Spinal cord (tissue), 9 donors: ENCODE measurements at regions not wholly inside any gene's neighbourhood (a gene's known extent, or its start where the extent isn't known, plus 50 kb on each side); places are given as distances from the start of the nearest gene placed in this dataset.

Experiments
- DNase-seq, 6 donors: peaks; one replicate each; pipeline versions ENCODE4 v3.0.0 to v3.0.0-alpha.2; 2013 to 2015; ENCODE audit warnings: low spot score in 6 of 6, low read depth in 4 of 6
- H3K27ac ChIP-seq: one replicate; pipeline ENCODE4 v1.5.1; 2013; ENCODE audit warnings: low read depth, low read length, control low read depth
- H3K27me3 ChIP-seq: one replicate; pipeline ENCODE4 v1.6.1; 2013; ENCODE audit warnings: low read length; ENCODE audit not compliant: control insufficient read depth, insufficient read depth
- H3K36me3 ChIP-seq: one replicate; pipeline ENCODE4 v1.6.1; 2013; ENCODE audit warnings: low read length; ENCODE audit not compliant: control insufficient read depth, insufficient read depth
- H3K4me1 ChIP-seq: one replicate; pipeline ENCODE4 v1.6.1; 2013; ENCODE audit warnings: low read length; ENCODE audit not compliant: control insufficient read depth, insufficient read depth
- H3K4me3 ChIP-seq: one replicate; pipeline ENCODE4 v1.5.1; 2013; ENCODE audit warnings: low read depth, low read length, control low read depth
- H3K9me3 ChIP-seq: one replicate; pipeline ENCODE4 v1.6.1; 2013; ENCODE audit warnings: low read length; ENCODE audit not compliant: control insufficient read depth, insufficient read depth
- WGBS: methylation state at CpG from one replicate; pipeline ENCODE4 v1.1.5; 2013; ENCODE audit warnings: missing lambda C conversion rate; ENCODE audit not compliant: insufficient coverage; 5-methylcytosine and 5-hydroxymethylcytosine counted together
- donor health status: healthy.

DNA sequence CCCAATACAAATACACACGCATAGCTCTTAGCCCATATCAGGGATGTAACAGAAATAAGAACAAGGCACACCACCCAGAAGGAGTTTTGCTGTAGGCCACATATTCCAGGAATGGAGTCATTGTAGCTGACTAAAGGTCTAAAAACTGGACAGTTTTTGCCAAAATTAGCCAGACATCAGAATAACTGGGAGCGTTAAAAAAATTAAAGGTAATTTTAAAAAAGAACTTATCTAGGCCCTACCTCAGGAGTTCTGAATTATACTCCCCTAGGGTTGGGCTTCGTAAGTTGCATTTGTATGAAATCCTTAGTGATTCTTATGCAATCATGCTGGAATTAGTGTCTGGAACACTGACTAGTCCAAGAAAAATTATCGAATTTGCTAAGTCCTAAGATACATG lies 987.7 kb downstream of the GALC start:
- Histone ChIP-seq H3K27me3 (no peaks in the 10 kb centered on the region), H3K36me3 (no peaks in the 10 kb centered on the region), H3K4me1 (no peaks in the 10 kb centered on the region), H3K9me3 (no peaks in the 10 kb centered on the region), H3K4me3 (no peak overlapping the region), H3K27ac (no peak overlapping the region)
- no peak for DNase-seq
- no CpG with 5 or more reads among the region's 4 CpGs for WGBS

DNA sequence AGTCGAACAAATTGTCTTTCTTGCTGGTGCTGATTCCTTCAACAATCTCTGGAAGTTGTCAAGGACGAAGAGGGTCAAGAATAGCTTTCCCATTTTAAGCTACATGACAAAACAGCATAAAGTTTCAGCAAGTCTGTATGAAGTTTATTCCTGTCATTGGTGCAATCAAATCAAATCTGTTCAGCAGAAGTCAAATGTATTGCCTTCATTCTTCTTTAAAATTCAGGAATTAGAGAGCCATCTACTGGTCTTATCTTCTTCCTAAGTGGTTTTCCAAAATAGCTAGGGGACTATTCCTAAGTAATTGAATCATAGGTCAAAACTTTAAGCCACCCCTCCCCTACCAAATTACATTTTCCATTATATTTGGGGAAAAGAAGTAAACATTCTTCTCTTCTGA lies 990.2 kb downstream of the GALC start:
- Histone ChIP-seq H3K4me3 (no peak overlapping the region), H3K36me3 (no peaks in the 10 kb centered on the region), H3K4me1 (no peaks in the 10 kb centered on the region), H3K9me3 (no peaks in the 10 kb centered on the region), H3K27ac (no peak overlapping the region), H3K27me3 (no peaks in the 10 kb centered on the region)
- WGBS = 80% methylated on average over 1 of the region's 2 CpGs
- DNase-seq = peak in 2 of 6 donors; percentile 52 to 59

DNA sequence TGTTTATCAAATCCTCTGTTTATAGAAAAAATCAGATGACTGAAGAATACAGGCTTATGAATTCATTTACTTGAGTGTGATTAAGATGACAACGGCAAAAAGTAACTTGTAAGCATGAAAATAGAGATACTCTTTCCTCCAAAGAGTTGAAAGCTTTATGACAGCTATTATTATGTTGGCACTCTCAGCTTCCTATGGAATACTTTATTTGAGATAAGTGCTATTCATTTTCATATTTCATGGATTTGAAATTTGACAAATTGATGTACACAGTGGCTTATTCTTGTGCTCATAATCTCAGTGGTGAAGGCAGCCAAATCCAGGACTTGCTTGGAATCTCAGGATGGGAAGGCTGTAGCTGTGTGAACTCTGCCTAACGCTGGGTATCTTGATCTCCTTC lies 991.6 kb downstream of the GALC start:
- Histone ChIP-seq H3K4me1 (no peaks in the 10 kb centered on the region), H3K27ac (no peak overlapping the region), H3K27me3 (no peaks in the 10 kb centered on the region), H3K4me3 (no peak overlapping the region), H3K9me3 (no peaks in the 10 kb centered on the region), H3K36me3 (no peaks in the 10 kb centered on the region)
- no CpG with 5 or more reads among the region's 2 CpGs for WGBS
- DNase-seq = no peak

DNA sequence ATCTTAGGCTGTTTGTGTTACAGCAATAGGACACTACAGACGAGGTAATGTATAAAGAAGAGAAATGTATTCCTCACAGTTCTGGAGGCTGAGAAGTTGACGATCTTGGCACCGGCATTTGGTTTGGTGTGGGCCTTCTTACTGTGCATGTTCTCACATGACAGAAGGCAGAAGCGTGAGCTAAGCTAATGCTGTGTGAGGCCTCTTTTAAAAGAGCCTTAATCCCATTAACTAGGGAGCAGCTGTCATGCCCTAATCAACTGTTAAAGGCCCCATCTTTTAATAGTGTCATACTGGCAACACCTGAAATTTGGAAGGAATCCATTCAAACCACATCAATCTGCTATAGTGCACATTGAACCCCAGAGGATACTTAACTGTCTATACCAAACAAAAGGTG lies 992.9 kb downstream of the GALC start:
- H3K27me3 ChIP-seq = no peaks in the 10 kb centered on the region
- WGBS = 100% methylated on average over 3 of the region's 4 CpGs
- H3K4me1 ChIP-seq = no peaks in the 10 kb centered on the region
- no peak overlapping the region for H3K4me3 ChIP-seq
- H3K27ac ChIP-seq = no peak overlapping the region
- H3K36me3 ChIP-seq = no peaks in the 10 kb centered on the region
- H3K9me3 ChIP-seq = no peaks in the 10 kb centered on the region
- peak in 1 of 6 donors; percentile 25 for DNase-seq

DNA sequence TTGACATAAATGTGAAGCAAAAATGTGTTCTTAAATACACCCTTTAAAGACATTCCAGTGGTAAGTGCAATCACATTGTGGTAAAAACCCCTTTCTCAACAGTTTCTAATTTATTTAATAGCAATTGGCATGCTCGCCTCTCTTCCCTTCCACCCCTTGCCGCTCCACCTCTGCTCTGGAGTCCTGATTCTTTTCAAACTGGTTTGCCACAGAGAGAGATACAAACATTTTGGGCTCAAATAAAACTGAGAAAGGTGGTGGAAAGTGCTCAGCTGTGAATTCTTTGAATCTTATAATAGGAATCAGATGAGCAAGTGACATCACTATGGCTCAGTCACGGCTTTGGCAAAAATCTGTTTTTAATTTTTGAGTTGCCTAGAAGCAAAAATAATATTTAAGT lies 993.9 kb downstream of the GALC start:
- Histone ChIP-seq H3K4me3 (no peak overlapping the region), H3K9me3 (no peaks in the 10 kb centered on the region), H3K4me1 (no peaks in the 10 kb centered on the region), H3K27me3 (no peaks in the 10 kb centered on the region), H3K27ac (no peak overlapping the region), H3K36me3 (no peaks in the 10 kb centered on the region)
- no CpG with 5 or more reads among the region's 3 CpGs for WGBS
- no peak for DNase-seq

DNA sequence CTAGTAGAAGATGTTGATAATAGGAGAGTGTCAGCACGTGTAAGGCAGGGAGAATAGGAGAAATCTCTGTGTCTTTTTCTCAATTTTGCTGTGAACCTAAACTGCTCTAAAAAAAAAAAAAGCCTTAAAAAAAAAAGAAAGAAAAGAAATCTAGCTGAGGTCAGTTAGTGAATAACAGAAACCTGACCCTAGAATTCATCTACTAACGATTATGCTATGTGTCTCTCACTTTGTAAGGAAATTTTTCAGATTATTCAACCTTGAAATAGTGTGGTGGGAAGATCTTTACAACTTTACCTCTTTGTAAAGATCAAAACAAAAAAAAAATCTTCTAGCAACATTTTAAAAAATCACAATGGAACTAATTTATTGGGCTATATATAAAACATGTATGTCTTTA lies 995.7 kb downstream of the GALC start:
- Histone ChIP-seq H3K4me1 (no peaks in the 10 kb centered on the region), H3K9me3 (no peaks in the 10 kb centered on the region), H3K4me3 (no peak overlapping the region), H3K36me3 (no peaks in the 10 kb centered on the region), H3K27me3 (no peaks in the 10 kb centered on the region), H3K27ac (no peak overlapping the region)
- no CpG with 5 or more reads among the region's 2 CpGs for WGBS
- DNase-seq = no peak

DNA sequence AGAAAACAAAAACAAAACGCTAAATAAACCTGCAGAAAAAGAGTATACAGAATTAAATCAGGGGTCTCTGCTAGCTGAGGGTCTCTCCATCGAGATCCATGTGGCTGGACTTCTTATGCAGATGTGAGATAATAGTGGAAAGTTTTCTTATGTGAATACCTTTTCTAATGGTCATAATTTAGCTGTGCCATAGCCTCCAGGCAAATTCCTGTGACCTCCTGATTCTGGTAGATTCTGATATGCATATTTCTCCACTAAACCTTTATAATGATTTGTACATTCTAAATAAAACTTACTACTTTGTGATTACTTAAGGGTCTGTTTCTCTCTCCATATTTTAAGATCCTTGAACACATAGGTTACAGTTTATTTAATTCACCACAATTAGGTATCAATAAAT lies 1002.6 kb downstream of the GALC start:
- Histone ChIP-seq H3K27me3 (no peaks in the 10 kb centered on the region), H3K4me1 (no peaks in the 10 kb centered on the region), H3K4me3 (no peak overlapping the region), H3K9me3 (no peaks in the 10 kb centered on the region), H3K36me3 (no peaks in the 10 kb centered on the region), H3K27ac (no peak overlapping the region)
- no peak for DNase-seq
- no CpG with 5 or more reads among the region's 2 CpGs for WGBS

DNA sequence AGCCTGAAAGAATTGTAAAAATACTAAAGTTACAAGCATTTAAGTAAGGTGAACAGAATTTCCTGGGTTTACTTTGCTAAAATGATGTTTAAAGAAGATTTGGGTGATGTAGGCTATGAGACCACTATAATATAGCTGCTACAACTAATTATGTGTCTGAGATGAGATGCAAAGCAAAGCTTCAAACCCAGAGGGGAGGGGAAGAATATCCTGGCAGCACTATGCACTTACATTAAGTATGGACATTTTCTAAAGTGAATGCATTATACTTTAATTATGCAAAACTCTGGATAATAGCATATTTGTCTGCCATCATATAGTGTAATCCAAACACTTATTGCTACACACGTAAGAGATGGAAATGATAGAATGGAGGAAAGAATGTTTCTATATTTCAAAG lies 1003.7 kb downstream of the GALC start:
- DNase-seq = peak in 1 of 6 donors; percentile 22
- Histone ChIP-seq H3K27me3 (no peaks in the 10 kb centered on the region), H3K4me3 (no peak overlapping the region), H3K27ac (no peak overlapping the region), H3K4me1 (no peaks in the 10 kb centered on the region), H3K36me3 (no peaks in the 10 kb centered on the region), H3K9me3 (no peaks in the 10 kb centered on the region)
- WGBS = no CpG with 5 or more reads among the region's 1 CpG

DNA sequence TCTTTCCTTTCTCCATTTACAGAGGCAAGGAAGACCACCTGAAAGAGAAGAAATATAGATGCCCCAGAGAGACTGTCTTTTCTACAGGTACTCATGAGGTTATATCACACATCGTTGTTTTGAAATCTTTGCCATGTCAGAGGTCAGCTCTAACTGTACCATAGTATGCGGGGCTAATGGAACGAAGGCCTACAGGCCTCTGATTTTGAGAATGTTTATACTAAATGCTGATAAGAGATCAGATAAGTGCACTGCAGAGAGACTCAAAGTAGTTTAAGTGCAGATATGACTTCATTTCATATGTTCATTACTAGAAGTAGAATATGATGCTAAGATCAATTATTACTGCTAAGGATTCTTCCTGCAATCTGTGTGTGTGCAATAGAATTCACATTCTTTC lies 1005.0 kb downstream of the GALC start:
- DNase-seq = no peak
- Histone ChIP-seq H3K4me1 (no peaks in the 10 kb centered on the region), H3K4me3 (no peak overlapping the region), H3K36me3 (no peaks in the 10 kb centered on the region), H3K27ac (no peak overlapping the region), H3K27me3 (no peaks in the 10 kb centered on the region), H3K9me3 (no peaks in the 10 kb centered on the region)
- 92% methylated on average over 2 of the region's 3 CpGs for WGBS

DNA sequence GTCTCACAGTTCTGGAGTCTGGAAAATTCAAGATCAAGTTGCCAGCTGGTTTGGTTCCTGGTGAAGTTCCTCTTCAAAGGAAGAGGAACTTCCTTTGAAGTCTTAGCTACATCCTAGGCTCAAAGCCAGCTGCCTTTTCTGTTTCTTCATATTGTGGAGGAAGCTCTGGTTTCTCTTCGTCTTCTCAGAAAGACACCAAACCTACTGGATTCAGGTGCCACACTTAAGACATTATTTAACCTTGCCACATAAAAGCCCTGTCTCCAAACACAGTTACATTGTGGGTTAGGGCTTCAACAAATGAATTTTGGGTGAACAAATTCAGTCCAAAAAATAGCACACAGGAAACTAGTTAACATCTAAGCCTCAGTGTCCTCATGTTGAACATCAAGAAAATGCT lies 1019.8 kb downstream of the GALC start:
- no CpG with 5 or more reads among the region's 1 CpG for WGBS
- H3K27ac ChIP-seq = no peak overlapping the region

More for the DNA sequence above, 1019.8 kb downstream of the GALC start:
- DNase-seq = no peak
- H3K9me3 ChIP-seq = peaks cover 4% of the 10 kb centered on the region
- no peaks in the 10 kb centered on the region for H3K27me3 ChIP-seq
- H3K4me3 ChIP-seq = no peak overlapping the region
- no peaks in the 10 kb centered on the region for H3K36me3 ChIP-seq
- no peaks in the 10 kb centered on the region for H3K4me1 ChIP-seq
